BLaER1 (cell line): ENCODE measurements at regions not wholly inside any gene's neighbourhood (a gene's known extent, or its start where the extent isn't known, plus 50 kb on each side); places are given as distances from the start of the nearest gene placed in this dataset.
A peak's percentile ranks its signal among the peaks of the same experiment; 100 is the strongest.
"Not testable (repeated sequence)": the region's sequence is repeated elsewhere in the genome, so short reads cannot be mapped to it uniquely, and the experiment has no call there.

Experiments
- H3K27ac ChIP-seq: shearing (Covaris generic); formaldehyde crosslinking; 2 replicates; pipeline ENCODE4 v1.8.1; 2022
- H3K27me3 ChIP-seq: shearing (Covaris generic); formaldehyde crosslinking; 2 replicates; pipeline ENCODE4 v1.8.1; 2022
- H3K36me3 ChIP-seq: shearing (Covaris generic); formaldehyde crosslinking; 2 replicates; pipeline ENCODE4 v1.8.1; 2022
- H3K4me1 ChIP-seq: shearing (Covaris generic); formaldehyde crosslinking; 2 replicates; pipeline ENCODE4 v1.8.1; 2022
- H3K4me2 ChIP-seq: shearing (Covaris generic); formaldehyde crosslinking; 2 replicates; pipeline ENCODE4 v1.8.1; 2022
- H3K4me3 ChIP-seq: shearing (Covaris generic); formaldehyde crosslinking; 2 replicates; pipeline ENCODE4 v1.8.1; 2022
- H3K9ac ChIP-seq: shearing (Covaris generic); formaldehyde crosslinking; 2 replicates; pipeline ENCODE4 v1.8.1; 2022
- H3K9me3 ChIP-seq: shearing (Covaris generic); formaldehyde crosslinking; 2 replicates; pipeline ENCODE4 v1.8.1; 2022
- H4K20me1 ChIP-seq: shearing (Covaris generic); formaldehyde crosslinking; 2 replicates; pipeline ENCODE4 v1.8.1; 2022
- Cebpa-rat ChIP-seq: shearing (Covaris generic); IDR thresholded peaks from 2 replicates; pipeline ENCODE4 v1.8.1; 2022

DNA sequence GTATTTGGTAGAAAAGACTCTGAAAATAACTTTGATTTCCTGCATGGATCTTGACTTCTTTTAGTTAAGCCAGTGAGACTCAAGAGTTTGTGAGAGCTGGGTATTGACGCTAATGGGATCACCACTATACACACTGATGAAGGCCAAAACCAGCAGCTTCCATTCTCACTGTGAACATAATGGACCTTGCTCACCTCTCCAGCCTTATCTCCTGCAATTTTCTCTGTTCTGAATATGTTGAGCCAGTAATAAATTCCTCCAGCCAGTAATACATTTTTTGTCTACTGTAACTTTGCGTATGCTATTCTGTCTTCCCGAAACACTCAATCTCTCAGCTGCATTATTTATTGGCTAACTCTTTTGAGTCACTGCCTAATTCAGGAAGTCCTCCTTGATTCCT is 111.6 kb upstream of the PPP2R5A start:
- Histone ChIP-seq H3K4me3 (no peak overlapping the region), H3K27me3 (no peaks in the 10 kb centered on the region), H3K9ac (no peak overlapping the region), H3K9me3 (no peaks in the 10 kb centered on the region), H3K4me1 (no peaks in the 10 kb centered on the region), H3K27ac (no peak overlapping the region), H4K20me1 (no peaks in the 10 kb centered on the region), H3K36me3 (no peaks in the 10 kb centered on the region), H3K4me2 (no peak overlapping the region)
- TF ChIP-seq Cebpa-rat, result no peak

DNA sequence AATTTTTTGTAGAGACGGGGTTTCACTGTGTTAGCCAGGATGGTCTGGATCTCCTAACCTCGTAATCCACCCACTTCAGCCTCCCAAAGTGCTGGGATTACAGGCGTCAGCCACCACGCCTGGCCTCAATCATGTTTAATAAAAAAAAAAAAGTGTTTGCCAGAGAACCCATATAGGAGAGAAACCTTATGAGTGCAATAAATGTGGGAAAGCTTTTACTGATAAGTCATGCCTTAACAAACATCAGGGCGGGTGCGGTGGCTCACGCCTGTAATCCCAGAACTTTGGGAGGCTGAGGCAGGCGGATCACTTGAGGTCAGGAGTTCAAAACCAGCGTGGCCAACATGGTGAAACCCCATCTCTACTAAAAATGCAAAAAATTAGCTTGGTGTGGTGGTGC is 110.9 kb upstream of the PPP2R5A start:
- H3K4me1 ChIP-seq, H3K4me2 ChIP-seq, H3K27me3 ChIP-seq, H3K27ac ChIP-seq, H3K9ac ChIP-seq, H3K9me3 ChIP-seq, H3K4me3 ChIP-seq, H3K36me3 ChIP-seq, H4K20me1 ChIP-seq: not testable (repeated sequence)

DNA sequence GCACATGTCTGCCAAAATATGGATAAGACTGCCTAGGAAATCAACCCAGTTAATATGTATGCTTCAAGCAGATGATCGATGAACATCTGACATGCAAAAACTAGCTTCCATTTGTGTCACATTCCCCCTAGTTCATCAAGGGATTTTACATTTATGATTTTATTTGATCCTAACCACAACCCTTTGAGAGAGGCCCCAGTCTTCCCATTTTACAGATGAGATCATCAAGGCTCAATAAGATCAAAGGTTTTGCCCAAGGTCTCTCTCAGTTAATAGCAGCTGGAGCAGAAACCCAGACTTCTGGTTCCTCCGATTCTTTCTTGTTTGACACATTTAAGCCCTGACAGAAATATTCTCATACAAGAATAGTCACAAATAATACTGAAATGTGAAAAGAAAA is 107.7 kb upstream of the PPP2R5A start:
- no peaks in the 10 kb centered on the region for H3K27me3 ChIP-seq
- H3K4me1 ChIP-seq, result no peaks in the 10 kb centered on the region
- no peak overlapping the region for H3K4me3 ChIP-seq
- no peaks in the 10 kb centered on the region for H3K36me3 ChIP-seq
- no peak overlapping the region for H3K9ac ChIP-seq
- TF ChIP-seq Cebpa-rat, result no peak
- H3K4me2 ChIP-seq, result no peak overlapping the region
- no peaks in the 10 kb centered on the region for H3K9me3 ChIP-seq
- H4K20me1 ChIP-seq, result no peaks in the 10 kb centered on the region
- no peak overlapping the region for H3K27ac ChIP-seq

DNA sequence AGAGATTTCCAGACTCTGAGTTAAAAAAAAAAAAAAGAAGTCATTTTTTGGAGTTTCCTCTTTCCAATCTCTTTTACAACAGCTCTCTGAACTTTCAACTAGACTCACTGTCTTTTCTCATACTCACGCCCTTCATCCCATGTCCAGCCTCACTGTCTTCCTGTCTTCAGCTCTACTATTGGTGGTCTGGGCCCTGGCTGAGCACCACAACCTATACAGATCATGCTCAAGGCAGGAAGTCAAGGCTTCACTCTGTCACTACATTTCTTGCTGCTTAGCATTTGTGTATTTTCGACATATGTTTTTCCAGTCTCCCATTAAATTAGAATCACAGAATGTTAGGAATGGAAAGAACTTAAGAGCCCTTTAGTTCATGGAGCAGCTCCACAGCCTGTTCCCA is 106.4 kb upstream of the PPP2R5A start:
- Histone ChIP-seq H3K36me3 (no peaks in the 10 kb centered on the region), H3K9ac (no peak overlapping the region), H3K4me3 (no peak overlapping the region), H4K20me1 (no peaks in the 10 kb centered on the region), H3K4me1 (no peaks in the 10 kb centered on the region), H3K27ac (no peak overlapping the region), H3K9me3 (no peaks in the 10 kb centered on the region), H3K27me3 (no peaks in the 10 kb centered on the region), H3K4me2 (no peak overlapping the region)
- TF ChIP-seq Cebpa-rat, result no peak

DNA sequence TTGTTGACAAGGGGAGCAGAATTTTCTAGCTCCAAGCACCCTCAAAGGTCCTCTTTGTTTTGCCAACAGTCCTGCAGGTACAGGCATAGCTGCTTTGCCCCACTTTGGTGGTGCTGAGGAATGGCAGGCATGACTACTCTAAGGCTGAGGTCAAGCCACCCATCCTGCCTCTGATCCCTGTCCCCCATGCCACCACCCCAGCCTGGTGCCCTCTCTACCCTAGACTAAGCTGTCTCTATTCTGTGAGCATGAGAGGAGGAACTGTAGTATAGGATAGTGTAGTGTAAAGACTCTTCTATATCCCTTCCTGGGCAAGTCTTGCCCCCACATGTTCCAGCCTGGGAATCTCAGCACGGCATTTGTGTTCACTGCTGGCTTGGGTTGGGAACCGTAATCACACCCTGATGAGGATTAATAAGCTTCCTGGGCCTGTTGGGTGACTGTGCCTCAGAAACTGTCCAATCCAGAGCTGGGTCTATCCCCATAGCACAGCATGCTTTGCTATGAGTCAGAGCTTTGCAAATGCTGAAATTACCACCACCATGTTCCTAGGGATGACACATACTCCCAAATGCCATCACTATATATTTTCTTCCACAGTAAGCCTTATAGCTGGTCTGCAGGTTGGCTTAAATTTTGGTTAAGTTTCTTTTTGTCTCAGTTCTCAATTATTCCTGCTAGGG is 105.7 kb upstream of the PPP2R5A start:
- H3K9ac ChIP-seq, result no peak overlapping the region
- no peaks in the 10 kb centered on the region for H4K20me1 ChIP-seq
- no peak for TF ChIP-seq Cebpa-rat
- H3K27me3 ChIP-seq, result no peaks in the 10 kb centered on the region
- H3K4me3 ChIP-seq, result no peak overlapping the region
- H3K4me2 ChIP-seq, result no peak overlapping the region
- H3K27ac ChIP-seq, result no peak overlapping the region
- no peaks in the 10 kb centered on the region for H3K4me1 ChIP-seq
- H3K36me3 ChIP-seq, result no peaks in the 10 kb centered on the region
- H3K9me3 ChIP-seq, result no peaks in the 10 kb centered on the region

DNA sequence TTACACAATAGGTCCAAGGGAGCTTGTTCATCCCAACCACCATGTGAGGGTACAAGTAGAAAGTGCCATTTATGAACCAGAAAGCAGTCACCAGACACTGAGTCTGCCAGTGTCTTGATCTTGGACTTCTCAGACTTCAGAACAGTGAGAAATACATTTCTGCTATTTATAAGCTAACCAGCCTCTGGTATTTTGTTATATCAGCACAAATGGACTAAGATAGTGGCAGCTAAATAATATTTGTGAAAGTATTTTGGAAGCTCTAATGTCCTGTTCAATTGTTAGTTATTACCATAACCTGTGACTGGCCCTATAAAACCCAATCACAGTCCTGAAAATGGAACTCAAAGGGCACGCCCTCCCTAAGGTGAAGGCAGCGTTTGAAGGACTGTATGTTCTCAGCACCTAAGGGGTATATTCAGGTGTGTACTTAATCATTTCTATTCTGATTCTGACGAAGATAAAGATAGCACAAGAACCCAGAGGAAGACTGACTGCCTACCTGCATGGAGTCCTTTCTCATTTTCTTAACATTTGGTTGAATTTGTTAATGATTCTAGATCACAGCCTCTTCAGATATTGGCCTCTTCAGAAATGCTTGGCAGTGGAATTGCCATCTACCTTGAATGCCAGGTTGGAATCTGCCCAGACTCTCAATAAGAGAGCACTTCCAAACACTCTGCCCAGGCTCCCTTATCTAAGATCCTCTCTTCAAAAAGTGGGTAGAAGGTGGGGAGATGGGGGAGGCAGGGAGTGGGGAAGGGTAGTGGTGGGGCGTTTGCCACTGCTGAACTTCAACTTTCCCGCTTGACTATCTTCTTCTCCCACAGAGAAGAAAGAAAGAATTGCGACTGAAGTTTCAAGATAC is 104.0 kb upstream of the PPP2R5A start:
- no peaks in the 10 kb centered on the region for H3K27me3 ChIP-seq
- H4K20me1 ChIP-seq, result no peaks in the 10 kb centered on the region
- peaks cover 5% of the 10 kb centered on the region for H3K4me1 ChIP-seq
- no peaks in the 10 kb centered on the region for H3K9me3 ChIP-seq
- no peak overlapping the region for H3K27ac ChIP-seq
- no peak for TF ChIP-seq Cebpa-rat
- H3K4me2 ChIP-seq, result no peak overlapping the region
- H3K4me3 ChIP-seq, result no peak overlapping the region
- no peak overlapping the region for H3K9ac ChIP-seq
- no peaks in the 10 kb centered on the region for H3K36me3 ChIP-seq

DNA sequence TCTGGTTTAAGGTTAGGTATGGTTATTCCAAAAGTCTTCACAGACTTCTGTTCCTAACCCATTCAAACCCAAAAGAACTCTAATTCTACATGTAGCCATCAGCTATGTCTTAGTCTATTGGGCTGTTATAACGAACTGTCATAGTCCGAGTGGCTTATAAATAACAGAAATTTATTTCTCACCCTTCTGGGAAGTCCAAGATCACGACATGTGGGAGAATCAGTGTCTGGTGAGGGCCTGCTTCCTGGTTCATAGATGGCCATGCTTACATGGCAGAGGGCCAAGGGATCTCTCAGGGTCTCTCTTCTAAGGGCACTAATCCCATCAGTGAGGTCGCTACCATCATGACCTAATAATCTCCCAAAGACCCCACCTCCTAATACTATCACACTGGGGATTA is 103.0 kb upstream of the PPP2R5A start:
- Histone ChIP-seq H3K9ac (no peak overlapping the region), H3K27ac (no peak overlapping the region), H3K4me1 (peaks cover 14% of the 10 kb centered on the region), H4K20me1 (no peaks in the 10 kb centered on the region), H3K9me3 (no peaks in the 10 kb centered on the region), H3K36me3 (no peaks in the 10 kb centered on the region), H3K27me3 (no peaks in the 10 kb centered on the region), H3K4me3 (no peak overlapping the region), H3K4me2 (no peak overlapping the region)
- no peak for TF ChIP-seq Cebpa-rat

DNA sequence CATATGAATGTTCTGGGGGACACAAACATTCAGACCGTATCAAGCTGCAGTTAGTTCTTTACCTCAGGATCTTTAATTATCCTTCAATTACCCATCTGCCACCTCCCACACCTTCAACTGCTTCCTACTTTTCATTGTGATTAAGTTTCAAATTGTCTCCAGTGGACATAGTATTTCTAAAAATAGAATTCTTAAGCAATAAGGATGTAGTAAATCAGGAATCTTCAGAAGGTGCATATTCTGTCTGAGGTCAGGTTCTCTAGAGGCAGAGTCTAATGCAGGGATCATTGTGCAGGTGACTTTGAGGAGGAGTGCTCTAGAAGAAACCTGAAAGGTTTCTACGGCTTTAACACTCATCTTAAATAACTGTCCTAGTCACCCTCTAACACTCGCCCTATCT is 102.6 kb upstream of the PPP2R5A start:
- H4K20me1 ChIP-seq, result no peaks in the 10 kb centered on the region
- no peak for TF ChIP-seq Cebpa-rat
- no peak overlapping the region for H3K27ac ChIP-seq
- no peaks in the 10 kb centered on the region for H3K27me3 ChIP-seq
- no peak overlapping the region for H3K4me3 ChIP-seq
- no peaks in the 10 kb centered on the region for H3K9me3 ChIP-seq
- H3K4me2 ChIP-seq, result no peak overlapping the region
- no peak overlapping the region for H3K9ac ChIP-seq
- H3K4me1 ChIP-seq, result peaks cover 18% of the 10 kb centered on the region
- H3K36me3 ChIP-seq, result no peaks in the 10 kb centered on the region

DNA sequence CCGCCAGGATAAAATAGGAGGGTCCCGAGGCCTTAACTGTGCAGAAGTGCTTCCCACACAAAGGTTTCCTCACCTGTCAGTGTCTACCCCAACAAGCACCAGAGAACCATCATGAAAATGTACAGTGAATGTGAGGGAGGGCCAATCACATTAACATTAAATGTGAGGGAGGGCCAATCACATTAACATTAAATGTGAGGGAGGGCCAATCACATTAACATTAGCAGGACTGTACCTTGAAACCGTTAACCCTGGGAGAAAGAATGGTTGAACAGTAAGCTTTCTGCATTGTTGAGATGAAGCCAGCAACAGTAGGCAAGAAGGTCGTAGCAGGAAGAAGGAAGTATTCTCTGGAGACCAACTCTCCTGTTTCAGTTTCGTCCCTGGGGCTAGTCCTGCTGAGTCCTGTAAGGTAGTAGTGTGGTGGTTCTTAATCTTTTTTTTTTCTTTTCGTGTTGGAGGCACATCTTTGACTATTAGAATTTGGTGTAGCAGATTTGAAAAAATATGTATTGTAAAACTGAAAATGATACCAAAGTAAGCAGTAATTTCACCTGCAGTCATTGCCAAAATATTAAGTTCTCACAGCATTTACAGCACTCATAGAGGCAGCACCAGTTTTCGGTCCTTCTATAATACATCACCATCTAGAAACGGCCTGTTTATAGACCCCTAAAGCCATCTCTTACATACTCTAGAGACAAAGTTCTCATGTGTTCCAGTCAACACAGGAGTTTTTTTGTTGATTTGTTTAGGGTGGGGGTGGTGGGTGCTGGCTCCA is 98.6 kb upstream of the PPP2R5A start:
- Histone ChIP-seq H3K4me1 (peaks cover 38% of the 10 kb centered on the region), H3K4me3 (0 out of 2 replicates have a peak overlapping the region, but pooled peaks have one; percentile 22), H3K27ac (peak overlapping the region; percentile 39; the same call in 1 of the 2 replicates), H3K9me3 (no peaks in the 10 kb centered on the region), H3K27me3 (no peaks in the 10 kb centered on the region), H3K36me3 (no peaks in the 10 kb centered on the region), H3K4me2 (peak overlapping the region; percentile 65), H3K9ac (no peak overlapping the region), H4K20me1 (no peaks in the 10 kb centered on the region)
- TF ChIP-seq Cebpa-rat, result no peak
